Mucosa of stomach (tissue), 1 donor: ENCODE measurements at regions not wholly inside any gene's neighbourhood (a gene's known extent, or its start where the extent isn't known, plus 50 kb on each side); places are given as distances from the start of the nearest gene placed in this dataset.
"Not testable (repeated sequence)": the region's sequence is repeated elsewhere in the genome, so short reads cannot be mapped to it uniquely, and the experiment has no call there.

Experiments
- H3K27me3 ChIP-seq: one replicate; pipeline ENCODE4 v1.7.0; 2013; ENCODE audit warnings: mild to moderate bottlenecking, low read length; ENCODE audit not compliant: control insufficient read depth, insufficient read depth
- H3K36me3 ChIP-seq: one replicate; pipeline ENCODE4 v1.7.0; 2013; ENCODE audit warnings: low read length; ENCODE audit not compliant: control insufficient read depth, insufficient read depth
- H3K4me1 ChIP-seq: one replicate; pipeline ENCODE4 v1.7.0; 2013; ENCODE audit warnings: mild to moderate bottlenecking, low read length; ENCODE audit not compliant: control insufficient read depth, insufficient read depth
- H3K4me3 ChIP-seq: one replicate; pipeline ENCODE4 v1.7.0; 2013; ENCODE audit warnings: low read length
- H3K9ac ChIP-seq: one replicate; pipeline ENCODE4 v1.7.0; 2013; ENCODE audit warnings: mild to moderate bottlenecking, low read length, moderate library complexity
- H3K9me3 ChIP-seq: one replicate; pipeline ENCODE4 v1.7.0; 2013; ENCODE audit warnings: mild to moderate bottlenecking, low read length, moderate library complexity; ENCODE audit not compliant: control insufficient read depth
- donor health status: Pancreatic carcinoma.

DNA sequence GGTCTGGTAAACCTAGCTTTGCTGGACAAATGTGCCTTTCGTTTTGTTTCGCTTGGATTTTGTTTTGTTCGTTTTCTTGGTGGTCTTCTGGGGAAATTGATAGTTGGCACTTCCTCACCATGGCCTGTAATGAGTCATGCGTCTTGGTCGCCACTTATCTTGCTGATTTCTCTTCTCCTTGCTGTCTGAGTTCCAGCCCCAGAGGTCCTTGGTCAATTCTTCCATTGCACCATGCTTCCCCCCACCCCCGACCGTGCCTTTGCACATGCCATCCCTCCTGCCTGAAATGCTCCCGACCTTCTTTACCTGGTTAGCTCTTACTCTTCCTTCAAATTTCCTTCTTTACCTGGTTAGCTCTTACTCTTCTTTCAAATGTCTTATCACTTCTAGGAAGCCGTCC lies 168.7 kb upstream of the MSX2 start:
- peaks cover 7% of the 10 kb centered on the region for H3K27me3 ChIP-seq
- H3K4me1 ChIP-seq = peaks cover 6% of the 10 kb centered on the region
- no peak overlapping the region for H3K4me3 ChIP-seq

GRCh38 chr5:174556756-174557155 lies 167.6 kb upstream of the MSX2 start:
- Histone ChIP-seq H3K4me3 (no peak overlapping the region), H3K4me1 (peaks cover 6% of the 10 kb centered on the region), H3K9me3 (no peaks in the 10 kb centered on the region), H3K9ac (no peak overlapping the region), H3K27me3 (peaks cover 7% of the 10 kb centered on the region), H3K36me3 (no peaks in the 10 kb centered on the region)

More for the DNA sequence above, 168.7 kb upstream of the MSX2 start:
- Histone ChIP-seq H3K9ac (no peak overlapping the region), H3K36me3 (no peaks in the 10 kb centered on the region), H3K9me3 (no peaks in the 10 kb centered on the region)

DNA sequence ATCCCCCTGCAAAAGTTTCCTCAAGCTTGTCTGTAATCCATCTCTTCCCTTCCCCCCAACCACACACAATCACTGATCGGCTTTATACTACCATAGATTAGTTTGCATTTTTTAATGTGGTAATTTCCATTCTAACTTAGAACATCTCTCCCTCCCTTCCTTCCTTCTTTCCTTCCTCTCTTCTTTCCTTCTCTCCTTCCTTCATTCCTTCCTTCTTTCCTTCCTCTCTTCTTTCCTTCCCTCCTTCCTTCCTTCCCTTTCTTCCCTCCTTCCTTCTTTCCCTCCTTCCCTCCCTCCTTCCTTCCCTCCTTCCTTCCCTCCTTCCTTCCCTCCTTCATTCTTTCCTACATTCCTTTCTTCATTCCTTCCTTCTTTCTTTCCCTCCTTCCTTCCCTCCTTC lies 166.2 kb upstream of the MSX2 start:
- no peaks in the 10 kb centered on the region for H3K9me3 ChIP-seq
- H3K4me1 ChIP-seq = peaks cover 6% of the 10 kb centered on the region
- no peaks in the 10 kb centered on the region for H3K36me3 ChIP-seq
- H3K4me3 ChIP-seq = no peak overlapping the region
- H3K27me3 ChIP-seq = peaks cover 7% of the 10 kb centered on the region
- H3K9ac ChIP-seq = no peak overlapping the region

GRCh38 chr5:174559141-174559540 lies 165.2 kb upstream of the MSX2 start:
- Histone ChIP-seq H3K4me1 (peaks cover 13% of the 10 kb centered on the region), H3K27me3 (peaks cover 7% of the 10 kb centered on the region), H3K36me3 (no peaks in the 10 kb centered on the region), H3K9ac (no peak overlapping the region), H3K4me3 (no peak overlapping the region), H3K9me3 (no peaks in the 10 kb centered on the region)

GRCh38 chr5:174559566-174560090 lies 164.8 kb upstream of the MSX2 start:
- Histone ChIP-seq H3K9ac (no peak overlapping the region), H3K4me3 (no peak overlapping the region), H3K4me1 (peaks cover 14% of the 10 kb centered on the region), H3K27me3 (peaks cover 7% of the 10 kb centered on the region), H3K36me3 (no peaks in the 10 kb centered on the region), H3K9me3 (no peaks in the 10 kb centered on the region)

DNA sequence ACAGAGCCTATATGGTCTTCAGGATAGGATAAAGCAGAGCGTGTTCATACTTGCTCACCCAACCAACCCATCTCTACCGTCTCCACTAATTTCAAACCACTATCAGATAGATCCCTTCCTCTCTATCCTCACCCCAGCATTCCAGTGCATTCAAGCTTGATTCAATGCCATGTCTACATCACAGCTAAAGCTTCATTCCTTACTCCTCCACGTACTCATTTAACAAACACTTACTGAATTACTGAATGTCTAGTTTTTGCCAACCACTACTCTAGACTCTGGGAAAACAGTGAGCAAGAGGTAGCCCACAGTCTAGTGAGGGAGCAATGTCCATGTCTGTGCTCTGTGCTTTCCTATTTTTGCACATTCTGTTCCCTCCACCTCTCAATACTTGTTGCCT lies 163.5 kb upstream of the MSX2 start:
- no peaks in the 10 kb centered on the region for H3K9me3 ChIP-seq
- H3K27me3 ChIP-seq = peaks cover 7% of the 10 kb centered on the region
- H3K9ac ChIP-seq = no peak overlapping the region
- H3K4me1 ChIP-seq = peaks cover 14% of the 10 kb centered on the region
- no peak overlapping the region for H3K4me3 ChIP-seq
- H3K36me3 ChIP-seq = no peaks in the 10 kb centered on the region

- not testable (repeated sequence) for H3K27me3 ChIP-seq, H3K36me3 ChIP-seq, H3K9me3 ChIP-seq, H3K4me3 ChIP-seq, H3K9ac ChIP-seq
- H3K4me1 ChIP-seq = peaks cover 14% of the 10 kb centered on the region
Observed at GRCh38 chr5:174563040-174563439, 161.3 kb upstream of the MSX2 start.

DNA sequence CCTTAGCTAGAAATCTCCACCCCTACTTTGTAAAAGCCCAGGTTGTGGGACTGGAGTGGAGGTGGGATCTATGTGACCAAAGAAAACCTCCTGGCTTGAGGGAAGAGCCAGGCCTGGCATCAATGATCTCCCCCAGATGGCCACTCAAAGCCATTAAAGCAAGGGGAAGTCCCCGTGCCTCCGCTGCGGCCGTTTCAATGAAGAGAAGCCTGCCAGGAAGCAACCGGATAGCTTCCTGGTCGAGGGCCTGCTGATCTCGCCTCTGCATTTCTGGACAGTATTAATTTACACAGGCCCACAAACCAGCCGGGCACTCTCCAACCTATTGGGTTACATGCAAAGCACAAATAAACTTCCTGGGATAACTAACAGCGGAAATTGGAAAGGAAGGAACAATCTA lies 160.5 kb upstream of the MSX2 start:
- H3K4me3 ChIP-seq = no peak overlapping the region
- H3K36me3 ChIP-seq = no peaks in the 10 kb centered on the region
- H3K4me1 ChIP-seq = peaks cover 14% of the 10 kb centered on the region
- H3K27me3 ChIP-seq = peaks cover 7% of the 10 kb centered on the region
- H3K9ac ChIP-seq = no peak overlapping the region
- no peaks in the 10 kb centered on the region for H3K9me3 ChIP-seq

GRCh38 chr5:174567506-174568141 lies 156.8 kb upstream of the MSX2 start:
- no peak overlapping the region for H3K9ac ChIP-seq
- H3K4me3 ChIP-seq = no peak overlapping the region
- no peaks in the 10 kb centered on the region for H3K9me3 ChIP-seq
- H3K4me1 ChIP-seq = peaks cover 8% of the 10 kb centered on the region
- no peaks in the 10 kb centered on the region for H3K36me3 ChIP-seq
- H3K27me3 ChIP-seq = no peaks in the 10 kb centered on the region

DNA sequence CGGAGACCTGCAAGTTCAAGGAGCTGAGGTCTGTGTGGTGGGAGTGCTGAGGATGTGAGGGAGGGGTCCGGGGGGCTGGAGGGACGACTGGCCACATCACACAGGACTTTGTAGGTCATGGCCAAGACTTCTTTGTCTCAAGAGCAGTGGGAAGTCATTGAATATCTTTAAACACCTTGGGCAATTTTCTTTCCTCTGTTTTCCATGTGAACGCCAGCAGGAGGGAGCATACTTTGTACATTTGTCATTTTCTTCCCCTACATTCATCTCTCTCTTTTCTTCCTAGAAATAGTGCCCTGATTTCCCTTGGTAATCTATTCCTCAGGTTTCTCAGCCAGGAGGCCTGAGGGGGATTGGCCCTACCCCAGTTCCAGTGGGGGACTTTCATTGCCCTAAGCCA lies 153.7 kb upstream of the MSX2 start:
- Histone ChIP-seq H3K9me3 (no peaks in the 10 kb centered on the region), H3K36me3 (no peaks in the 10 kb centered on the region), H3K4me1 (no peaks in the 10 kb centered on the region), H3K9ac (no peak overlapping the region), H3K27me3 (no peaks in the 10 kb centered on the region), H3K4me3 (no peak overlapping the region)

DNA sequence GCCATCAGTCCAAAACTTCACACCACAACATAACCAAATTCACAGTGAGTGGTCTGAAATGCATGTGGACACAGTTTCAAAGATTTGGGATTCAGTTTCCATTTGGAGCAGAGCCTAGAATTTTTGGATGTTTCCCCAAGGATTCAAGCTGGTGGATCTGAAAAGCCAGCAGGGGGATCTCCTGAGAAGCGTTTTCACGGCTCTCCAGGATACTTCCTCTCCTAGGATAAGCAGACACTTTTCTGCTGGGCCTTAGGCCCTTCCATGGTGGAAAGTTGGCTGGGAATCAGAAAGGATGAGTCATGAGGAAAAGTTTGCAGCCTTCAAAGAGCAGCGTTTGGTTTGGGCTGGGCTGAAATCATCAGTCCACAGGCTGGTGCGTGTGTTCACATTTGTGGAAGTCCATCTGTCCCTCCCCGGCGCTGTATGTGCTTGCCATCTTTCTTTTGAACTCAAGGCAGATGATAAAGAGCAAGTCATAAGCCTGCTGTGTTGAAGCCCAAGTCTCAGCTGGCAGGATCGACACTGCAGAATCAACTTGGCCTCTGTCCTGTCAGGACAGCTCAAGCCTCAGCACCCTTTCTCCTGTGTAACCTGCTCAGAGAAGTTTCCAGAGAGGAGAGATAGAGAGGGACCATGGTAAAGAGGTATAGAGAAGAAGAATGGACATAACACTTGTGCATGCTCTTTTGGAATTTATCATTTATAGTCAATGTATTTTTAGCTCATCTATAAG lies 152.6 kb upstream of the MSX2 start:
- Histone ChIP-seq H3K4me3 (no peak overlapping the region), H3K36me3 (no peaks in the 10 kb centered on the region), H3K4me1 (no peaks in the 10 kb centered on the region), H3K9ac (no peak overlapping the region), H3K9me3 (no peaks in the 10 kb centered on the region), H3K27me3 (no peaks in the 10 kb centered on the region)

- H3K9ac ChIP-seq = no peak overlapping the region
- H3K9me3 ChIP-seq = no peaks in the 10 kb centered on the region
- H3K4me3 ChIP-seq = no peak overlapping the region
- no peaks in the 10 kb centered on the region for H3K36me3 ChIP-seq
- H3K4me1 ChIP-seq = peaks cover 5% of the 10 kb centered on the region
- no peaks in the 10 kb centered on the region for H3K27me3 ChIP-seq
Observed at GRCh38 chr5:174572591-174572990, 151.8 kb upstream of the MSX2 start.
